HAP-1 (cell line): ENCODE measurements at regions not wholly inside any gene's neighbourhood (a gene's known extent, or its start where the extent isn't known, plus 50 kb on each side); places are given as distances from the start of the nearest gene placed in this dataset.
"Not testable (repeated sequence)": the region's sequence is repeated elsewhere in the genome, so short reads cannot be mapped to it uniquely, and the experiment has no call there.

Source experiments
- DNase-seq, 2 experiments: peaks; one replicate each; pipeline ENCODE4 v3.0.0-alpha.2; 2016 to 2020; ENCODE audit warnings: low spot score in 2 of 2
- H3K27me3 ChIP-seq: fragments of 250-450 bp; sonication (Bioruptor Pico); 2 replicates; pipeline ENCODE4 v1.5.1; 2020; ENCODE audit warnings: low read depth, mild to moderate bottlenecking, moderate library complexity
- H3K36me3 ChIP-seq: fragments of 250-450 bp; sonication (Bioruptor Pico); replicated peaks from 2 replicates; pipeline ENCODE4 v1.5.1; 2020; ENCODE audit warnings: mild to moderate bottlenecking
- H3K4me1 ChIP-seq: fragments of 250-450 bp; sonication (Bioruptor Pico); 2 replicates; pipeline ENCODE4 v1.5.1; 2020; ENCODE audit warnings: mild to moderate bottlenecking
- H3K4me3 ChIP-seq: fragments of 250-450 bp; sonication (Bioruptor Pico); 2 replicates; pipeline ENCODE4 v1.5.1; 2020; ENCODE audit warnings: mild to moderate bottlenecking, moderate library complexity
- H3K9me3 ChIP-seq: fragments of 250-450 bp; sonication (Bioruptor Pico); 2 replicates; pipeline ENCODE4 v1.5.1; 2020; ENCODE audit warnings: mild to moderate bottlenecking, moderate library complexity
- in situ Hi-C: fragments of 300-500 bp; cut with MboI; formaldehyde crosslinking; loops from 3 replicates; pipeline ENCODE4 v1.14.3; 2020; ENCODE audit warnings: low sequenced_read_pairs, inconsistent platforms, mixed read lengths

- no peak for DNase-seq
- no peaks in the 10 kb centered on the region for H3K9me3 ChIP-seq
- in situ Hi-C loops, result no loop called here
- H3K36me3 ChIP-seq, result no peaks in the 10 kb centered on the region
- no peaks in the 10 kb centered on the region for H3K4me1 ChIP-seq
- no peak overlapping the region for H3K4me3 ChIP-seq
- no peaks in the 10 kb centered on the region for H3K27me3 ChIP-seq
Measured at GRCh38 chr1:98575955-98576354, 85.6 kb upstream of the SNX7 start.

DNA sequence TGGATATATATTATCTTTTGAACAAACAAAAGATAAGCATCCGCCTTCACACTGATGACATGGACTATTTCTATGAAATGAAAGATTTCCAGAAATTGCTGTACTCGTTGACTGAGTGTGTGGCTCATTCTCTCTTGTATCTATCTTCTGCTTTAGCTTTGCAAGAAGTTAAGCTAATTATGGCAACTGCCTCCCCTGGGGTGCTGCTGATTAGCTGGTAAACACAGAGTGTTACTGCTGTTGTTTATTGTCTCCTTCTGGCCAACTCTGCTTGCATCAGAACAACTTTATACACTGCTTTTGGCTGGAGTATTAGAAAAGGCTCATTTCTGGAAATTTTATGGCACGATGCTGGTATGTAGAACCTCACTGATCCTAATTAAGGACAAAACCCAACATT, 95.6 kb upstream of the SNX7 start:
- in situ Hi-C loops, result no loop called here
- H3K9me3 ChIP-seq, result no peaks in the 10 kb centered on the region; the same call in 1 of the 2 replicates
- no peaks in the 10 kb centered on the region for H3K27me3 ChIP-seq
- no peaks in the 10 kb centered on the region for H3K36me3 ChIP-seq
- H3K4me3 ChIP-seq, result no peak overlapping the region
- no peaks in the 10 kb centered on the region for H3K4me1 ChIP-seq
- DNase-seq, result no peak

DNA sequence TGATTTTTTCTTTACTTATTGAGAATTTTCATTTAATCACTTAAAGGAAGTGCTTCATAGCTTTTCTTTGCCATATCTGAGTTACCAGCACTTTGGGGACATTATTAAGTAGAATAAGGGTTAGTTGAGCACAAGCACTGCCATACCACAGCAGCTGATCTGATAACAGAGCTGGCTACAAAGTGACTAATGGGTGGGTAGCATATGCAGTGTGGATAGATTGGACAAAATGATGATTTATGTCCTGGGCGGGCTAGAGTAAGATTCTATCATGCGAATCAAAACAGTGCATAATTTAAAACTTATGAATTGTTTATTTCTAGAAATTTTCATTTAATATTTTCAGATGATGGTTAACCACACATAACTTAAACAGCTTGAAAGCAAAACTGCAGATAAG, 102.2 kb upstream of the SNX7 start:
- Histone ChIP-seq H3K27me3 (no peaks in the 10 kb centered on the region; the same call in 1 of the 2 replicates), H3K4me1 (no peaks in the 10 kb centered on the region), H3K36me3 (no peaks in the 10 kb centered on the region), H3K9me3 (no peaks in the 10 kb centered on the region; the same call in 1 of the 2 replicates), H3K4me3 (no peak overlapping the region)
- in situ Hi-C loops, result no loop called here
- no peak for DNase-seq

GRCh38 chr1:98557895-98558294, 103.6 kb upstream of the SNX7 start:
- H3K27me3 ChIP-seq, result no peaks in the 10 kb centered on the region; the same call in 1 of the 2 replicates
- no peaks in the 10 kb centered on the region for H3K36me3 ChIP-seq
- no peak for DNase-seq
- H3K4me3 ChIP-seq, result no peak overlapping the region
- no peaks in the 10 kb centered on the region for H3K4me1 ChIP-seq
- in situ Hi-C loops, result no loop called here
- no peaks in the 10 kb centered on the region; the same call in 1 of the 2 replicates for H3K9me3 ChIP-seq

GRCh38 chr1:98556521-98557158, 104.9 kb upstream of the SNX7 start:
- Histone ChIP-seq H3K4me3 (no peak overlapping the region), H3K9me3 (no peaks in the 10 kb centered on the region), H3K36me3 (no peaks in the 10 kb centered on the region), H3K4me1 (no peaks in the 10 kb centered on the region), H3K27me3 (no peaks in the 10 kb centered on the region; the same call in 1 of the 2 replicates)
- in situ Hi-C loops, result no loop called here
- DNase-seq, result peak in 1 of 2 experiments; percentile 43

- H3K36me3 ChIP-seq, result no peaks in the 10 kb centered on the region
- no peaks in the 10 kb centered on the region for H3K4me1 ChIP-seq
- H3K4me3 ChIP-seq, result no peak overlapping the region
- no peak for DNase-seq
- no peaks in the 10 kb centered on the region; the same call in 1 of the 2 replicates for H3K27me3 ChIP-seq
- no peaks in the 10 kb centered on the region for H3K9me3 ChIP-seq
- in situ Hi-C loops, result no loop called here
Measured at GRCh38 chr1:98555814-98556213, 105.7 kb upstream of the SNX7 start.

DNA sequence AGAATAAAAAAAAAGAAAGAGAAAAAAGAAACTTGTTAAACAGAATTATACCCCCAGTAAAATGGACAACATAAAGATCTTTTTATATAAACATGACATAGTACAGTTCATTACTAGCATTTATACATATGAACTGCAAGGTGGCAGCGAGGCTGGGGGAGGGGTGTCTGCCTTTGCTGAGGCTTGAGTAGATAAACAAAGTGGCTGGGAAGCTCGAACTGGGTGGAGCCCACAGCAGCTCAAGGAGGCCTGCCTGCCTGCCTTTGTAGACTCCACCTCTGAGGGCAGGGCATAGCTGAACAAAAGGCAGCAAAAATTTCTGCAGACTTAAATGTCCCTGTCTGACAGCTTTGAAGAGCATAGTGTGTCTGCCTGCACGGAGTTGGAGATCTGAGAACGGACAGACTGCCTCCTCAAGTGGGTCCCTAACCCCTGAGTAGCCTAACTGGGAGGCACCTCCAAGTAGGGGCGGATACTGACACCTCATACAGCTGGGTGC, 108.9 kb upstream of the SNX7 start:
- H3K4me3 ChIP-seq, H3K27me3 ChIP-seq, H3K36me3 ChIP-seq, in situ Hi-C loops, H3K4me1 ChIP-seq, H3K9me3 ChIP-seq: not testable (repeated sequence)
- DNase-seq, result peak in 1 of 2 experiments; percentile 35

GRCh38 chr1:98550076-98550475, 111.4 kb upstream of the SNX7 start:
- H3K27me3 ChIP-seq, result no peaks in the 10 kb centered on the region
- H3K4me3 ChIP-seq, result no peak overlapping the region
- no peak for DNase-seq
- in situ Hi-C loops, result no loop called here
- H3K9me3 ChIP-seq, result no peaks in the 10 kb centered on the region
- H3K4me1 ChIP-seq, result no peaks in the 10 kb centered on the region
- H3K36me3 ChIP-seq, result no peaks in the 10 kb centered on the region

DNA sequence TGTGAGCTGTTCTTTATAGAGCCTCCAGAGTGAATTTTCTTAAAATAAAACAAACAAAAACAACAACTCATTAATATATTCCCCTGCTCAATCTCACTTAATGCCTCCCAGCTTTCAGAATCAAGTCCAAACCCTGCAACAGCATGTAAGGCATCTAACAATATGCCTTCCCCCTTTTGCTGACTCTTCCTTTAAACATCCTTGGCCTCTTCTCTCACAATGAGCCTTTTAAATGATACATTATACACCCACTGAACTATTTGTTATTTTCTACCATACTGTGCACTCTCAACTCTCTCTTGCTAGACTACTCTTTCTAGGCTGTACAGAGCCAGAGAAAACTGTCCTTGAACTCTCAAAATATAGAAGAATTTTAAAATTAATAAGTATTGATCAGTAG, 115.2 kb upstream of the SNX7 start:
- no peaks in the 10 kb centered on the region for H3K9me3 ChIP-seq
- no peaks in the 10 kb centered on the region for H3K36me3 ChIP-seq
- in situ Hi-C loops, result no loop called here
- H3K4me3 ChIP-seq, result no peak overlapping the region
- no peak for DNase-seq
- H3K4me1 ChIP-seq, result no peaks in the 10 kb centered on the region
- no peaks in the 10 kb centered on the region for H3K27me3 ChIP-seq

DNA sequence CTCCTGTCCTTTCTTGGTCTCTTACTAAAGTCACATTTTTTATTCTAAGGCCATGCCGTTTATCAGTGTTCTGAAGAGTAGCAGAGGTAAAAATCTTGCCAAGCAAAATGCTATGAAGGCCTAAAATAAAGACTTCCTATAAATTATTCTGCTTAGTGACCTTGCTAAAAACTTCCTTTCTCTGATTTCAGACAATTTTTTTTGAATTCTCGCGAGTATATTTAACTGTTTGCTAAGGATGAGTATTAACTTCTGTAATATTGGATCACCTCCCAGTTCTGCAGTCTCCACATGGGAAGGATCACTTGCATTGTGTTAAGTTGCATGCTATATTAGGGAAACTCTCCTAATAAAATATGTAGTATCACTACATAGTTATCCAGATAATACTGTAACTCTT, 123.4 kb upstream of the SNX7 start:
- Histone ChIP-seq H3K36me3 (no peaks in the 10 kb centered on the region), H3K4me3 (no peak overlapping the region), H3K9me3 (no peaks in the 10 kb centered on the region), H3K4me1 (no peaks in the 10 kb centered on the region), H3K27me3 (no peaks in the 10 kb centered on the region)
- no peak for DNase-seq
- in situ Hi-C loops, result no loop called here

GRCh38 chr1:98523256-98523655, 138.3 kb upstream of the SNX7 start:
- no peak for DNase-seq

DNA sequence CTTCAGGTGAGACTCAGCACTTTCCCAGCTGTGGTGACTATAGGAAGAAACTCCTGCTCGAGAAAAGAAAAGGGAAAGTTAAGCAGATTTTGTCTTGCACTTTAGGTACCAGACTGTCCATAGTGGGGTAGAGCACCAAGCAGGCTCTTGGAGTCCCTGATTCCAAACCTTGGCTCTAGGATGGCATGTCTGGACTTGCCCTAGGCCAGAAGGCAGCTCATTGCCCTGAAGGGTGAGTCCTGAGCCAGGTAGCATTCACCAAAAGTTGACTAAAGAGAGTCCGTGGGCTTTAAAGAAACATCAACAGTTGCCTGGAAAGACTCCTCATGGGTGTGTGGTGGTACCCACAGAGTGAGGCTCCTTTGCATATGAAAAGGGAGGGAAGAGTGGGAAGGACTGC, 145.2 kb upstream of the SNX7 start:
- H3K4me1 ChIP-seq, result no peaks in the 10 kb centered on the region
- in situ Hi-C loops, result no loop called here

More at GRCh38 chr1:98523256-98523655, 138.3 kb upstream of the SNX7 start:
- H3K9me3 ChIP-seq, result no peaks in the 10 kb centered on the region
- no peaks in the 10 kb centered on the region for H3K27me3 ChIP-seq
- no peaks in the 10 kb centered on the region for H3K36me3 ChIP-seq
- no peak overlapping the region for H3K4me3 ChIP-seq
- no peaks in the 10 kb centered on the region for H3K4me1 ChIP-seq
- in situ Hi-C loops, result no loop called here

DNA sequence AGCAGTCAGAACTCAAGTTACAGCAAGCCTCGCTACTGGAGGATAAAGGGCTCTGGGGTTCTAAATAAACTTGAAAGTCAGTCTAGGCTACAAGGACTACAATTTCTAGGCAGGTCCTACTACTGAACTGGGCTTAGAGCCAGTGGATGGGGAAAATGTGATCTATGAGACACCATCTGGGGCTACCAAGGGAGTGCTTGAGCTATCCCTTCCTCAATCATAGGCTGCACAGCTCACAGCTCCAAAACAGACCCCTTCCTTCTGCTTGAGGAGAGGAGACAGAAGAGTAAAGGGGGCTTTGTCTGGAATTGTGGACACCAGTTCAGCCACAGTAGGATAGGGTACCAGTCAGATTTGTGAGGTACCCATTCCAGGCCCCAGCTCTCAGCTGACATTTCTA, 145.8 kb upstream of the SNX7 start:
- no peak overlapping the region for H3K4me3 ChIP-seq
- H3K27me3 ChIP-seq, result no peaks in the 10 kb centered on the region
- no peak for DNase-seq
- no peaks in the 10 kb centered on the region for H3K4me1 ChIP-seq
- H3K36me3 ChIP-seq, result no peaks in the 10 kb centered on the region
- in situ Hi-C loops, result no loop called here
- H3K9me3 ChIP-seq, result no peaks in the 10 kb centered on the region

More for the DNA sequence above, 145.2 kb upstream of the SNX7 start:
- Histone ChIP-seq H3K4me3 (no peak overlapping the region), H3K27me3 (no peaks in the 10 kb centered on the region), H3K9me3 (no peaks in the 10 kb centered on the region), H3K36me3 (no peaks in the 10 kb centered on the region)
- no peak for DNase-seq

- in situ Hi-C loops, result not testable (repeated sequence)
Measured at GRCh38 chr1:98512216-98512615, 149.3 kb upstream of the SNX7 start.

DNA sequence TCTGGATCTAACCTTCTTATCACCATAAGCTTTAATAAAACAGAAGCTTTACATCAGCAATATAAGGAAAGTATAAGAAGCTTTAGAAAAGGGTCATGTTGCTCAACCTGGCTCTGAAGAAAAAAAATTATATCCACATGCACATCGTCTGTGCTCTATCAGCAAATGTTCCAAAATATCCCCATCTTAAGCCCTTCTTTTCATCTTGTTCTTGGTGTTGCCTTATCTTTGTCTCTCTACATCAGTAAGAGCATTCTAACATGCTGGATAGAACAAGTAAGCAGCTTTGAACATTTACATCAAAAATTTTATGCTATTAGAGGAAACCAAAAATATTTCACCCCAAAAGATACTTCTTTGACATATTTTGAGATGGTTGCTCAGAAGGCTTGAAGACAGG, 157.8 kb upstream of the SNX7 start:
- Histone ChIP-seq H3K4me1 (no peaks in the 10 kb centered on the region), H3K9me3 (no peaks in the 10 kb centered on the region), H3K27me3 (no peaks in the 10 kb centered on the region), H3K4me3 (no peak overlapping the region), H3K36me3 (no peaks in the 10 kb centered on the region)
- in situ Hi-C loops, result no loop called here
- DNase-seq, result no peak

More at GRCh38 chr1:98512216-98512615, 149.3 kb upstream of the SNX7 start:
- H3K36me3 ChIP-seq, H3K27me3 ChIP-seq, DNase-seq, H3K9me3 ChIP-seq, H3K4me3 ChIP-seq, H3K4me1 ChIP-seq: not testable (repeated sequence)
